HCT116 (cell line): ENCODE measurements at regions not wholly inside any gene's neighbourhood (a gene's known extent, or its start where the extent isn't known, plus 50 kb on each side); places are given as distances from the start of the nearest gene placed in this dataset.

Source experiments
- ATAC-seq: fragments of 200-7000 bp; cut with Tn5 transposase; 2 replicates; pipeline ENCODE4 v1.9.1; 2020; ENCODE audit warnings: mild to moderate bottlenecking, moderate library complexity
- BruUV-seq: library from RNA; stranded (reverse); fragments of 400-500 nt; replicated peaks from 2 replicates; lab custom pipeline; 2021; lab: Mats Ljungman, UMichigan
- CTCF ChIA-PET: fragments of 300-600 bp; sonication (Branson Sonifier 250); formaldehyde crosslinking; loops from one replicate; lab custom pipeline; 2021; ENCODE audit warnings: antibody characterized with exemption; lab: Charles Lee
- POLR2A ChIA-PET: fragments of 300-600, 350-600 bp; sonication (Branson Sonifier 250); formaldehyde crosslinking; loops from one replicate; lab custom pipeline; 2021; ENCODE audit warnings: antibody characterized with exemption; lab: Charles Lee
- RAD21 ChIA-PET, 2 experiments: fragments of 300-600 bp; sonication (Branson Sonifier 250); formaldehyde crosslinking; loops; one replicate each; lab custom pipeline; 2023; ENCODE audit warnings: low total read pairs in 2 of 2; ENCODE audit not compliant: uncharacterized antibody in 2 of 2, unreplicated experiment in 2 of 2, low non-redundant PET in 1 of 2; lab: Charles Lee
- DNase-seq: peaks from one replicate; pipeline ENCODE4 v3.0.0-alpha.2; 2010; ENCODE audit warnings: low read depth, low spot score
- H2AFZ ChIP-seq: fragments of 200-600 bp; shearing (Covaris generic), sonication (generic); 2 replicates; pipeline ENCODE4 v1.6.1; 2017; ENCODE audit warnings: low read depth, mixed run types, mixed read lengths, antibody characterized with exemption, low read length; ENCODE audit not compliant: poor library complexity, severe bottlenecking
- H3K27ac ChIP-seq: 2 replicates; pipeline ENCODE4 v1.5.1; 2012; ENCODE audit warnings: low read depth, low read length
- H3K27me3 ChIP-seq: fragments of 200-600 bp; sonication (generic); 2 replicates; pipeline ENCODE4 v1.6.1; 2016; ENCODE audit warnings: mixed run types, low read length, mixed read lengths; ENCODE audit not compliant: insufficient read depth
- H3K36me3 ChIP-seq, 2 experiments: fragments of 200-500 bp in 1 of 2; fragments of 200-600 bp in 1 of 2; sonication (Bioruptor generic) in 1 of 2; sonication (generic) in 1 of 2; 2 replicates each; pipeline versions ENCODE4 v1.5.1 to v1.6.1; 2014 to 2016; ENCODE audit warnings: low read length in 2 of 2, inconsistent platforms in 1 of 2, mixed read lengths in 1 of 2, mixed run types in 1 of 2; ENCODE audit not compliant: insufficient read depth in 2 of 2, control insufficient read depth in 1 of 2
- H3K4me1 ChIP-seq, 2 experiments: fragments of 200-600 bp in 1 of 2; sonication (generic) in 1 of 2; 2 replicates each; pipeline versions ENCODE4 v1.5.1 to v1.6.1; 2012 to 2017; ENCODE audit warnings: low read length in 2 of 2, inconsistent platforms in 1 of 2, mild to moderate bottlenecking in 1 of 2, mixed read lengths in 1 of 2, mixed run types in 1 of 2, moderate library complexity in 1 of 2; ENCODE audit not compliant: insufficient read depth in 2 of 2, control insufficient read depth in 1 of 2
- H3K4me2 ChIP-seq: fragments of 200-600 bp; sonication (generic); 2 replicates; pipeline ENCODE4 v1.6.1; 2017; ENCODE audit warnings: mixed run types, low read length, mixed read lengths
- H3K4me3 ChIP-seq, 2 experiments: fragments of 200-600 bp in 1 of 2; sonication (generic) in 1 of 2; replicated peaks in 1 of 2; 2 replicates each; pipeline ENCODE4 v1.5.1; 2011 to 2016; ENCODE audit warnings: low read length in 2 of 2, control low read depth in 1 of 2, low read depth in 1 of 2, mild to moderate bottlenecking in 1 of 2, mixed read lengths in 1 of 2, mixed run types in 1 of 2
- H3K79me2 ChIP-seq: fragments of 200-600 bp; sonication (generic); 2 replicates; pipeline ENCODE4 v1.6.1; 2017; ENCODE audit warnings: mild to moderate bottlenecking, mixed run types, low read length, moderate library complexity, mixed read lengths; ENCODE audit not compliant: insufficient read depth
- H3K9ac ChIP-seq: fragments of 200-600 bp; sonication (generic); 2 replicates; pipeline ENCODE4 v1.6.1; 2016; ENCODE audit warnings: low read length, mixed read lengths
- H3K9me2 ChIP-seq: fragments of 200-600 bp; sonication (generic), shearing (Covaris generic); 2 replicates; pipeline ENCODE4 v1.6.1; 2017; ENCODE audit warnings: mixed run types, mild to moderate bottlenecking, moderate library complexity; ENCODE audit not compliant: insufficient read depth
- H3K9me3 ChIP-seq, 2 experiments: fragments of 200-500 bp in 1 of 2; fragments of 200-600 bp in 1 of 2; sonication (Bioruptor generic) in 1 of 2; sonication (generic) in 1 of 2; 2 replicates each; pipeline ENCODE4 v1.6.1; 2014 to 2017; ENCODE audit warnings: low read length in 2 of 2, mixed read lengths in 2 of 2, inconsistent platforms in 1 of 2, low read depth in 1 of 2, mild to moderate bottlenecking in 1 of 2, mixed run types in 1 of 2, moderate library complexity in 1 of 2; ENCODE audit not compliant: control insufficient read depth in 1 of 2, insufficient read depth in 1 of 2
- H4K20me1 ChIP-seq: fragments of 200-600 bp; sonication (generic), shearing (Covaris generic); 2 replicates; pipeline ENCODE4 v1.6.1; 2017; ENCODE audit warnings: mixed run types, mild to moderate bottlenecking, moderate library complexity; ENCODE audit not compliant: insufficient read depth
- CEBPB ChIP-seq: IDR thresholded peaks from 2 replicates; pipeline ENCODE4 v1.6.1; 2012; ENCODE audit warnings: low read depth
- ELF1 ChIP-seq: IDR thresholded peaks from 2 replicates; pipeline ENCODE4 v1.6.1; 2012; ENCODE audit warnings: low read depth, borderline replicate concordance
- EZH2phosphoT487 ChIP-seq: fragments of 200-600 bp; IDR thresholded peaks from 2 replicates; pipeline ENCODE4 v1.6.1; 2018; ENCODE audit warnings: antibody characterized with exemption, borderline replicate concordance
- FOSL1 ChIP-seq: IDR thresholded peaks from 2 replicates; pipeline ENCODE4 v1.6.1; 2012; ENCODE audit warnings: low read depth
- RAD21 ChIP-seq: IDR thresholded peaks from 2 replicates; pipeline ENCODE4 v1.6.1; 2012; ENCODE audit warnings: low read depth, mild to moderate bottlenecking
- SRF ChIP-seq: IDR thresholded peaks from 2 replicates; pipeline ENCODE4 v1.6.1; 2012; ENCODE audit warnings: low read depth
- TCF7L2 ChIP-seq: IDR thresholded peaks from 2 replicates; pipeline ENCODE4 v1.7.0; 2011; ENCODE audit warnings: borderline replicate concordance, inconsistent platforms; ENCODE audit not compliant: insufficient read depth, insufficient read length; ENCODE audit errors: extremely low read depth
- intact Hi-C: fragments of 100-400 bp; cut with micrococcal nuclease; formaldehyde crosslinking; loops from 2 replicates; pipeline ENCODE4 v1.10.0; 2022
- TF ChIP-seq, protein P1 (sequence below): IDR thresholded peaks from 2 replicates; pipeline ENCODE4 v1.6.1; 2011; ENCODE audit warnings: mild to moderate bottlenecking, low read length, moderate library complexity; ENCODE audit not compliant: insufficient replicate concordance; ENCODE audit errors: extremely low read depth

- CTCF ChIA-PET: no interaction called here
- Histone ChIP-seq H3K9me3 (peaks cover 3 to 5% of the 10 kb centered on the region in 2 experiments; a peak in 2 of 4 replicates), H3K4me1 (no peaks in the 10 kb centered on the region), H3K36me3 (no peaks in the 10 kb centered on the region), H3K27me3 (no peaks in the 10 kb centered on the region), H3K27ac (no peak overlapping the region), H3K9ac (no peak overlapping the region), H2AFZ (no peak overlapping the region), H3K4me2 (no peak overlapping the region), H3K4me3 (no peak overlapping the region), H4K20me1 (no peaks in the 10 kb centered on the region), H3K9me2 (no peaks in the 10 kb centered on the region), H3K79me2 (no peaks in the 10 kb centered on the region)
- no TSS peak for BruUV-seq
- RAD21 ChIA-PET: no interaction called here
- no peak for DNase-seq
- no peak for TF ChIP-seq TCF7L2
- POLR2A ChIA-PET: no interaction called here
- intact Hi-C loops: no loop called here
- ATAC-seq: no peak
Observed at GRCh38 chr11:80637571-80637970, 1196.7 kb upstream of the TENM4 start.

DNA sequence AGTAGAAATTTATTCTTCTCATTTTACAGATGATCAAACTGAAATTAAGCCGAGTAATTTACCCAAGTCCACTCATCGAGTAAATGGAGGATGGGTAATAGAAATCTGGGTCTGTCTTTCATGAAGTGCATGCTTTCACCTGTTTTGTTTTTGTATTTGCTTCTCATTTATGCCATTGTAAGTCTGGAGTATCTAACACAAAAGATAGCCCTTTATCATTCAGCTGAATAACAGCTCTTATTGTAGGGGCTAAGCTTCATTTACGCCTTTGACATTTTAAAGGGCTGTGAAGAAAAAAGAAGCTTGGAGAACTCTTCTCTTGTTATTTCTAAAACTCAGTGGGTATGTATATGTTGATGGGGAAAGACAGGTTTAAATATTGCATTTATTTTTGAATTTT, 1196.2 kb upstream of the TENM4 start:
- no peaks in the 10 kb centered on the region for H3K27me3 ChIP-seq
- intact Hi-C loops: no loop called here
- no peak overlapping the region for H3K9ac ChIP-seq
- H3K4me3 ChIP-seq: no peak overlapping the region
- peaks cover 3 to 5% of the 10 kb centered on the region in 2 experiments; a peak in 2 of 4 replicates for H3K9me3 ChIP-seq
- DNase-seq (no peak), ATAC-seq (no peak)
- BruUV-seq: no TSS peak
- no peaks in the 10 kb centered on the region for H3K4me1 ChIP-seq
- H4K20me1 ChIP-seq: no peaks in the 10 kb centered on the region
- H3K27ac ChIP-seq: no peak overlapping the region
- ChIA-PET RAD21 (no interaction called here), POLR2A (no interaction called here), CTCF (no interaction called here)
- TF ChIP-seq CEBPB: no peak
- no peak for TF ChIP-seq FOSL1
- no peak for TF ChIP-seq SRF
- TF ChIP-seq, protein P1, sequence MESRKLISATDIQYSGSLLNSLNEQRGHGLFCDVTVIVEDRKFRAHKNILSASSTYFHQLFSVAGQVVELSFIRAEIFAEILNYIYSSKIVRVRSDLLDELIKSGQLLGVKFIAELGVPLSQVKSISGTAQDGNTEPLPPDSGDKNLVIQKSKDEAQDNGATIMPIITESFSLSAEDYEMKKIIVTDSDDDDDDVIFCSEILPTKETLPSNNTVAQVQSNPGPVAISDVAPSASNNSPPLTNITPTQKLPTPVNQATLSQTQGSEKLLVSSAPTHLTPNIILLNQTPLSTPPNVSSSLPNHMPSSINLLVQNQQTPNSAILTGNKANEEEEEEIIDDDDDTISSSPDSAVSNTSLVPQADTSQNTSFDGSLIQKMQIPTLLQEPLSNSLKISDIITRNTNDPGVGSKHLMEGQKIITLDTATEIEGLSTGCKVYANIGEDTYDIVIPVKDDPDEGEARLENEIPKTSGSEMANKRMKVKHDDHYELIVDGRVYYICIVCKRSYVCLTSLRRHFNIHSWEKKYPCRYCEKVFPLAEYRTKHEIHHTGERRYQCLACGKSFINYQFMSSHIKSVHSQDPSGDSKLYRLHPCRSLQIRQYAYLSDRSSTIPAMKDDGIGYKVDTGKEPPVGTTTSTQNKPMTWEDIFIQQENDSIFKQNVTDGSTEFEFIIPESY: no peak
- TF ChIP-seq RAD21: no peak
- TF ChIP-seq EZH2phosphoT487: no peak
- no peak for TF ChIP-seq ELF1
- H3K36me3 ChIP-seq: no peaks in the 10 kb centered on the region
- no peak overlapping the region for H2AFZ ChIP-seq
- no peaks in the 10 kb centered on the region for H3K9me2 ChIP-seq
- no peak overlapping the region for H3K4me2 ChIP-seq
- no peaks in the 10 kb centered on the region for H3K79me2 ChIP-seq
